HUES6 (cell line): ENCODE measurements at regions not wholly inside any gene's neighbourhood (a gene's known extent, or its start where the extent isn't known, plus 50 kb on each side); places are given as distances from the start of the nearest gene placed in this dataset.

Source experiments
- H3K27ac ChIP-seq: 2 replicates; pipeline ENCODE4 v1.7.0; 2013; ENCODE audit warnings: low read depth, mild to moderate bottlenecking, low read length, inconsistent platforms
- H3K27me3 ChIP-seq: 2 replicates; pipeline ENCODE4 v1.6.1; 2013; ENCODE audit warnings: low read length; ENCODE audit not compliant: control insufficient read depth, insufficient read depth
- H3K36me3 ChIP-seq: 2 replicates; pipeline ENCODE4 v1.6.1; 2013; ENCODE audit warnings: low read length; ENCODE audit not compliant: control insufficient read depth, insufficient read depth
- H3K4me1 ChIP-seq: 2 replicates; pipeline ENCODE4 v1.6.1; 2013; ENCODE audit warnings: low read length; ENCODE audit not compliant: control insufficient read depth, insufficient read depth
- H3K4me3 ChIP-seq: 2 replicates; pipeline ENCODE4 v1.5.1; 2013; ENCODE audit warnings: low read depth, low read length
- H3K9ac ChIP-seq: one replicate; pipeline ENCODE4 v1.6.1; 2013; ENCODE audit warnings: mild to moderate bottlenecking, low read length
- H3K9me3 ChIP-seq: 2 replicates; pipeline ENCODE4 v1.6.1; 2013; ENCODE audit warnings: low read depth, low read length; ENCODE audit not compliant: control insufficient read depth, insufficient read depth

- H3K27ac ChIP-seq: no peak overlapping the region
- no peak overlapping the region for H3K4me3 ChIP-seq
- H3K36me3 ChIP-seq: no peaks in the 10 kb centered on the region
- no peaks in the 10 kb centered on the region for H3K4me1 ChIP-seq
- H3K9ac ChIP-seq: no peak overlapping the region
- no peaks in the 10 kb centered on the region for H3K27me3 ChIP-seq
- peaks cover 4% of the 10 kb centered on the region; the same call in 1 of the 2 replicates for H3K9me3 ChIP-seq
These were observed 325.0 kb downstream of the NFIB start for GRCh38 chr9:13988944-13989343.

GRCh38 chr9:13983607-13984006, 330.3 kb downstream of the NFIB start:
- H3K36me3 ChIP-seq: no peaks in the 10 kb centered on the region

GRCh38 chr9:13979941-13980318, 334.0 kb downstream of the NFIB start:
- Histone ChIP-seq H3K9me3 (no peaks in the 10 kb centered on the region), H3K36me3 (no peaks in the 10 kb centered on the region), H3K27me3 (no peaks in the 10 kb centered on the region), H3K9ac (no peak overlapping the region), H3K4me3 (no peak overlapping the region), H3K27ac (no peak overlapping the region), H3K4me1 (no peaks in the 10 kb centered on the region)

More at GRCh38 chr9:13983607-13984006, 330.3 kb downstream of the NFIB start:
- H3K9ac ChIP-seq: no peak overlapping the region
- no peaks in the 10 kb centered on the region for H3K27me3 ChIP-seq
- peaks cover 4% of the 10 kb centered on the region; the same call in 1 of the 2 replicates for H3K9me3 ChIP-seq
- H3K27ac ChIP-seq: no peak overlapping the region
- no peaks in the 10 kb centered on the region for H3K4me1 ChIP-seq
- H3K4me3 ChIP-seq: no peak overlapping the region

- Histone ChIP-seq H3K4me1 (no peaks in the 10 kb centered on the region), H3K36me3 (no peaks in the 10 kb centered on the region), H3K27me3 (no peaks in the 10 kb centered on the region), H3K4me3 (no peak overlapping the region), H3K27ac (no peak overlapping the region), H3K9me3 (no peaks in the 10 kb centered on the region), H3K9ac (no peak overlapping the region)
These were observed 338.2 kb downstream of the NFIB start for GRCh38 chr9:13975611-13976290.

- H3K4me3 ChIP-seq: no peak overlapping the region
- H3K36me3 ChIP-seq: no peaks in the 10 kb centered on the region
- no peak overlapping the region for H3K27ac ChIP-seq
These were observed 339.1 kb downstream of the NFIB start for GRCh38 chr9:13974891-13975290.

GRCh38 chr9:13971966-13972655, 341.8 kb downstream of the NFIB start:
- H3K4me3 ChIP-seq: no peak overlapping the region
- H3K9me3 ChIP-seq: no peaks in the 10 kb centered on the region
- H3K36me3 ChIP-seq: no peaks in the 10 kb centered on the region
- H3K27ac ChIP-seq: no peak overlapping the region
- H3K9ac ChIP-seq: no peak overlapping the region
- H3K27me3 ChIP-seq: no peaks in the 10 kb centered on the region
- no peaks in the 10 kb centered on the region for H3K4me1 ChIP-seq

More at GRCh38 chr9:13974891-13975290, 339.1 kb downstream of the NFIB start:
- no peaks in the 10 kb centered on the region for H3K9me3 ChIP-seq
- no peaks in the 10 kb centered on the region for H3K4me1 ChIP-seq
- H3K9ac ChIP-seq: no peak overlapping the region
- no peaks in the 10 kb centered on the region for H3K27me3 ChIP-seq

- Histone ChIP-seq H3K4me3 (no peak overlapping the region), H3K36me3 (no peaks in the 10 kb centered on the region), H3K4me1 (no peaks in the 10 kb centered on the region), H3K27me3 (no peaks in the 10 kb centered on the region), H3K27ac (no peak overlapping the region), H3K9ac (no peak overlapping the region), H3K9me3 (no peaks in the 10 kb centered on the region)
These were observed 342.5 kb downstream of the NFIB start for GRCh38 chr9:13971415-13971814.

- Histone ChIP-seq H3K27me3 (no peaks in the 10 kb centered on the region), H3K36me3 (no peaks in the 10 kb centered on the region), H3K4me1 (no peaks in the 10 kb centered on the region), H3K4me3 (no peak overlapping the region), H3K27ac (no peak overlapping the region), H3K9ac (no peak overlapping the region), H3K9me3 (no peaks in the 10 kb centered on the region)
These were observed 343.5 kb downstream of the NFIB start for GRCh38 chr9:13970426-13970825.

- Histone ChIP-seq H3K9ac (no peak overlapping the region), H3K9me3 (no peaks in the 10 kb centered on the region), H3K4me3 (no peak overlapping the region), H3K4me1 (no peaks in the 10 kb centered on the region), H3K27ac (no peak overlapping the region), H3K27me3 (no peaks in the 10 kb centered on the region), H3K36me3 (no peaks in the 10 kb centered on the region)
These were observed 343.9 kb downstream of the NFIB start for GRCh38 chr9:13970018-13970417.

GRCh38 chr9:13967438-13967837, 346.5 kb downstream of the NFIB start:
- Histone ChIP-seq H3K9ac (no peak overlapping the region), H3K4me1 (no peaks in the 10 kb centered on the region), H3K4me3 (no peak overlapping the region), H3K9me3 (no peaks in the 10 kb centered on the region), H3K27ac (no peak overlapping the region), H3K36me3 (no peaks in the 10 kb centered on the region), H3K27me3 (no peaks in the 10 kb centered on the region)

- no peaks in the 10 kb centered on the region for H3K36me3 ChIP-seq
- no peaks in the 10 kb centered on the region for H3K27me3 ChIP-seq
- no peaks in the 10 kb centered on the region for H3K4me1 ChIP-seq
- no peak overlapping the region for H3K4me3 ChIP-seq
- H3K9ac ChIP-seq: no peak overlapping the region
- no peaks in the 10 kb centered on the region for H3K9me3 ChIP-seq
- H3K27ac ChIP-seq: no peak overlapping the region
These were observed 346.9 kb downstream of the NFIB start for GRCh38 chr9:13967011-13967410.
